HepG2 (cell line): ENCODE measurements at regions not wholly inside any gene's neighbourhood (a gene's known extent, or its start where the extent isn't known, plus 50 kb on each side); places are given as distances from the start of the nearest gene placed in this dataset.

Source experiments
- KLF15 ChIP-seq: sonication (generic); formaldehyde crosslinking; IDR thresholded peaks from 2 replicates; pipeline ENCODE4 v1.8.1; 2023; ENCODE audit warnings: borderline replicate concordance, mild to moderate bottlenecking, inconsistent platforms, missing genetic modification reagents, mixed read lengths
- NR2F6 ChIP-seq, 2 experiments: IDR thresholded peaks; 2 replicates each; pipeline ENCODE4 v1.6.1; 2016; ENCODE audit warnings: antibody characterized with exemption in 1 of 2, mild to moderate bottlenecking in 1 of 2
- PHF20 ChIP-seq: sonication (generic); formaldehyde crosslinking; IDR thresholded peaks from 2 replicates; pipeline ENCODE4 v1.5.0; 2020; ENCODE audit warnings: mild to moderate bottlenecking, missing genetic modification reagents
- TCF12 ChIP-seq, 2 experiments: fragments of 450-650 bp in 1 of 2; sonication (generic) in 1 of 2; formaldehyde crosslinking in 1 of 2; IDR thresholded peaks; 2 replicates each; pipeline versions ENCODE4 v1.6.1 to v1.8.0; 2017 to 2022; ENCODE audit warnings: antibody characterized with exemption in 1 of 2, mild to moderate bottlenecking in 1 of 2, missing genetic modification reagents in 1 of 2, moderate library complexity in 1 of 2
- ZFP36L2 ChIP-seq: sonication (generic); formaldehyde crosslinking; IDR thresholded peaks from 2 replicates; pipeline ENCODE4 v1.4.0; 2020; ENCODE audit warnings: missing genetic modification reagents
- ZNF335 ChIP-seq: sonication (generic); formaldehyde crosslinking; IDR thresholded peaks from 2 replicates; pipeline ENCODE4 v1.4.0; 2020; ENCODE audit warnings: missing genetic modification reagents
- ZNF510 ChIP-seq: sonication (generic); formaldehyde crosslinking; IDR thresholded peaks from 2 replicates; pipeline ENCODE4 v1.4.0; 2020; ENCODE audit warnings: low read depth, mild to moderate bottlenecking, missing genetic modification reagents
- TF ChIP-seq, protein P1 (sequence below): sonication (generic); formaldehyde crosslinking; IDR thresholded peaks from 2 replicates; pipeline ENCODE4 v1.5.0; 2020; ENCODE audit warnings: mild to moderate bottlenecking, missing genetic modification reagents, borderline replicate concordance
- TF ChIP-seq, protein P2 (sequence below): sonication (generic); formaldehyde crosslinking; IDR thresholded peaks from 2 replicates; pipeline ENCODE4 v1.4.0; 2020; ENCODE audit warnings: missing genetic modification reagents
- TF ChIP-seq, protein P3 (sequence below): sonication (generic); formaldehyde crosslinking; IDR thresholded peaks from 2 replicates; pipeline ENCODE4 v1.4.0; 2020; ENCODE audit warnings: missing genetic modification reagents

DNA sequence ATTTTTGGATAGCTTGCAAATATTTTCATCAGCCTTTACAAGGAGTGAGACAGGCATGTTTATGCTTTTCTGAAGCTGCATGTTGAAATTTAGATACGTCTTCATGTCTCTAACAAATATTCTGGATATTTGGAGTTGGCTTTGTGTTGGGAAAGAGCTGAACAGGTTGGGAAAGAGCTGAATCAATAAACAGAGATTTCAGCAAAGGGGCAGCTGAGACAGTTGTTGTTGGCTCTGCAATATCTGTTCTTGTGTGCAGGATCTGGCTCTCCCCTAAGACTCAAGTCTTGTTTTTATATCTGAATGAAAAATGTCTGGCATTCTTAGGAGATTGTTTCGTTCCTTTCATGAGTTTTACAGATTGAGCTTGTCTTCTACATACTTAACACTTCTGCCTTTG is 1444.5 kb downstream of the NLGN4Y start (continued):
- TF ChIP-seq, protein P1, sequence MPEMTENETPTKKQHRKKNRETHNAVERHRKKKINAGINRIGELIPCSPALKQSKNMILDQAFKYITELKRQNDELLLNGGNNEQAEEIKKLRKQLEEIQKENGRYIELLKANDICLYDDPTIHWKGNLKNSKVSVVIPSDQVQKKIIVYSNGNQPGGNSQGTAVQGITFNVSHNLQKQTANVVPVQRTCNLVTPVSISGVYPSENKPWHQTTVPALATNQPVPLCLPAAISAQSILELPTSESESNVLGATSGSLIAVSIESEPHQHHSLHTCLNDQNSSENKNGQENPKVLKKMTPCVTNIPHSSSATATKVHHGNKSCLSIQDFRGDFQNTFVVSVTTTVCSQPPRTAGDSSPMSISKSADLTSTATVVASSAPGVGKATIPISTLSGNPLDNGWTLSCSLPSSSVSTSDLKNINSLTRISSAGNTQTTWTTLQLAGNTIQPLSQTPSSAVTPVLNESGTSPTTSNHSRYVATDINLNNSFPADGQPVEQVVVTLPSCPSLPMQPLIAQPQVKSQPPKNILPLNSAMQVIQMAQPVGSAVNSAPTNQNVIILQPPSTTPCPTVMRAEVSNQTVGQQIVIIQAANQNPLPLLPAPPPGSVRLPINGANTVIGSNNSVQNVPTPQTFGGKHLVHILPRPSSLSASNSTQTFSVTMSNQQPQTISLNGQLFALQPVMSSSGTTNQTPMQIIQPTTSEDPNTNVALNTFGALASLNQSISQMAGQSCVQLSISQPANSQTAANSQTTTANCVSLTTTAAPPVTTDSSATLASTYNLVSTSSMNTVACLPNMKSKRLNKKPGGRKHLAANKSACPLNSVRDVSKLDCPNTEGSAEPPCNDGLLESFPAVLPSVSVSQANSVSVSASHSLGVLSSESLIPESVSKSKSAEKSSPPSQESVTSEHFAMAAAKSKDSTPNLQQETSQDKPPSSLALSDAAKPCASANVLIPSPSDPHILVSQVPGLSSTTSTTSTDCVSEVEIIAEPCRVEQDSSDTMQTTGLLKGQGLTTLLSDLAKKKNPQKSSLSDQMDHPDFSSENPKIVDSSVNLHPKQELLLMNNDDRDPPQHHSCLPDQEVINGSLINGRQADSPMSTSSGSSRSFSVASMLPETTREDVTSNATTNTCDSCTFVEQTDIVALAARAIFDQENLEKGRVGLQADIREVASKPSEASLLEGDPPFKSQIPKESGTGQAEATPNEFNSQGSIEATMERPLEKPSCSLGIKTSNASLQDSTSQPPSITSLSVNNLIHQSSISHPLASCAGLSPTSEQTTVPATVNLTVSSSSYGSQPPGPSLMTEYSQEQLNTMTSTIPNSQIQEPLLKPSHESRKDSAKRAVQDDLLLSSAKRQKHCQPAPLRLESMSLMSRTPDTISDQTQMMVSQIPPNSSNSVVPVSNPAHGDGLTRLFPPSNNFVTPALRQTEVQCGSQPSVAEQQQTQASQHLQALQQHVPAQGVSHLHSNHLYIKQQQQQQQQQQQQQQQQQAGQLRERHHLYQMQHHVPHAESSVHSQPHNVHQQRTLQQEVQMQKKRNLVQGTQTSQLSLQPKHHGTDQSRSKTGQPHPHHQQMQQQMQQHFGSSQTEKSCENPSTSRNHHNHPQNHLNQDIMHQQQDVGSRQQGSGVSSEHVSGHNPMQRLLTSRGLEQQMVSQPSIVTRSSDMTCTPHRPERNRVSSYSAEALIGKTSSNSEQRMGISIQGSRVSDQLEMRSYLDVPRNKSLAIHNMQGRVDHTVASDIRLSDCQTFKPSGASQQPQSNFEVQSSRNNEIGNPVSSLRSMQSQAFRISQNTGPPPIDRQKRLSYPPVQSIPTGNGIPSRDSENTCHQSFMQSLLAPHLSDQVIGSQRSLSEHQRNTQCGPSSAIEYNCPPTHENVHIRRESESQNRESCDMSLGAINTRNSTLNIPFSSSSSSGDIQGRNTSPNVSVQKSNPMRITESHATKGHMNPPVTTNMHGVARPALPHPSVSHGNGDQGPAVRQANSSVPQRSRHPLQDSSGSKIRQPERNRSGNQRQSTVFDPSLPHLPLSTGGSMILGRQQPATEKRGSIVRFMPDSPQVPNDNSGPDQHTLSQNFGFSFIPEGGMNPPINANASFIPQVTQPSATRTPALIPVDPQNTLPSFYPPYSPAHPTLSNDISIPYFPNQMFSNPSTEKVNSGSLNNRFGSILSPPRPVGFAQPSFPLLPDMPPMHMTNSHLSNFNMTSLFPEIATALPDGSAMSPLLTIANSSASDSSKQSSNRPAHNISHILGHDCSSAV = no peak
- TF ChIP-seq ZFP36L2 (CRISPR knock-in tag) (no peak), NR2F6 (IDR thresholded peaks at IDR 0.05) (no peak), NR2F6 (CRISPR knock-in tag; IDR thresholded peaks at IDR 0.05) (no peak), ZNF510 (CRISPR knock-in tag) (no peak), KLF15 (CRISPR knock-in tag) (no peak), PHF20 (CRISPR knock-in tag) (no peak), TCF12 (IDR thresholded peaks at IDR 0.05) (no peak), TCF12 (CRISPR knock-in tag; IDR thresholded peaks at IDR 0.05) (no peak), ZNF335 (CRISPR knock-in tag) (no peak)
- TF ChIP-seq, protein P2, sequence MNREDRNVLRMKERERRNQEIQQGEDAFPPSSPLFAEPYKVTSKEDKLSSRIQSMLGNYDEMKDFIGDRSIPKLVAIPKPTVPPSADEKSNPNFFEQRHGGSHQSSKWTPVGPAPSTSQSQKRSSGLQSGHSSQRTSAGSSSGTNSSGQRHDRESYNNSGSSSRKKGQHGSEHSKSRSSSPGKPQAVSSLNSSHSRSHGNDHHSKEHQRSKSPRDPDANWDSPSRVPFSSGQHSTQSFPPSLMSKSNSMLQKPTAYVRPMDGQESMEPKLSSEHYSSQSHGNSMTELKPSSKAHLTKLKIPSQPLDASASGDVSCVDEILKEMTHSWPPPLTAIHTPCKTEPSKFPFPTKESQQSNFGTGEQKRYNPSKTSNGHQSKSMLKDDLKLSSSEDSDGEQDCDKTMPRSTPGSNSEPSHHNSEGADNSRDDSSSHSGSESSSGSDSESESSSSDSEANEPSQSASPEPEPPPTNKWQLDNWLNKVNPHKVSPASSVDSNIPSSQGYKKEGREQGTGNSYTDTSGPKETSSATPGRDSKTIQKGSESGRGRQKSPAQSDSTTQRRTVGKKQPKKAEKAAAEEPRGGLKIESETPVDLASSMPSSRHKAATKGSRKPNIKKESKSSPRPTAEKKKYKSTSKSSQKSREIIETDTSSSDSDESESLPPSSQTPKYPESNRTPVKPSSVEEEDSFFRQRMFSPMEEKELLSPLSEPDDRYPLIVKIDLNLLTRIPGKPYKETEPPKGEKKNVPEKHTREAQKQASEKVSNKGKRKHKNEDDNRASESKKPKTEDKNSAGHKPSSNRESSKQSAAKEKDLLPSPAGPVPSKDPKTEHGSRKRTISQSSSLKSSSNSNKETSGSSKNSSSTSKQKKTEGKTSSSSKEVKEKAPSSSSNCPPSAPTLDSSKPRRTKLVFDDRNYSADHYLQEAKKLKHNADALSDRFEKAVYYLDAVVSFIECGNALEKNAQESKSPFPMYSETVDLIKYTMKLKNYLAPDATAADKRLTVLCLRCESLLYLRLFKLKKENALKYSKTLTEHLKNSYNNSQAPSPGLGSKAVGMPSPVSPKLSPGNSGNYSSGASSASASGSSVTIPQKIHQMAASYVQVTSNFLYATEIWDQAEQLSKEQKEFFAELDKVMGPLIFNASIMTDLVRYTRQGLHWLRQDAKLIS (CRISPR knock-in tag) = no peak
- TF ChIP-seq, protein P3, sequence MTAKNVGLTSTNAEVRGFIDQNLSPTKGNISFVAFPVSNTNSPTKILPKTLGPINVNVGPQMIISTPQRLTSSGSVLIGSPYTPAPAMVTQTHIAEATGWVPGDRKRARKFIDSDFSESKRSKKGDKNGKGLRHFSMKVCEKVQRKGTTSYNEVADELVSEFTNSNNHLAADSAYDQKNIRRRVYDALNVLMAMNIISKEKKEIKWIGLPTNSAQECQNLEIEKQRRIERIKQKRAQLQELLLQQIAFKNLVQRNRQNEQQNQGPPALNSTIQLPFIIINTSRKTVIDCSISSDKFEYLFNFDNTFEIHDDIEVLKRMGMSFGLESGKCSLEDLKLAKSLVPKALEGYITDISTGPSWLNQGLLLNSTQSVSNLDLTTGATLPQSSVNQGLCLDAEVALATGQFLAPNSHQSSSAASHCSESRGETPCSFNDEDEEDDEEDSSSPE (CRISPR knock-in tag) = no peak
